Mucosa of descending colon (tissue), 3 donors: ENCODE measurements at regions not wholly inside any gene's neighbourhood (a gene's known extent, or its start where the extent isn't known, plus 50 kb on each side); places are given as distances from the start of the nearest gene placed in this dataset.
A peak's percentile ranks its signal among the peaks of the same experiment; 100 is the strongest.

Experiments used
- ATAC-seq: fragments of 200-7000 bp; cut with Tn5 transposase; one replicate; pipeline ENCODE4 v1.9.1; 2020; ENCODE audit warnings: mild to moderate bottlenecking, moderate library complexity
- DNase-seq, 3 donors: peaks; one replicate each; pipeline ENCODE4 v3.0.0-alpha.2; 2020
- H3K36me3 ChIP-seq: fragments of 200-600 bp; one replicate; pipeline ENCODE4 v1.8.0; 2021; ENCODE audit warnings: low read depth, mild to moderate bottlenecking
- H3K4me1 ChIP-seq: fragments of 200-600 bp; one replicate; pipeline ENCODE4 v1.8.0; 2021; ENCODE audit warnings: low read depth, mild to moderate bottlenecking
- H3K4me3 ChIP-seq: fragments of 200-600 bp; one replicate; pipeline ENCODE4 v1.8.0; 2021; ENCODE audit warnings: mild to moderate bottlenecking
- H3K9me3 ChIP-seq: fragments of 200-600 bp; one replicate; pipeline ENCODE4 v1.8.0; 2021; ENCODE audit warnings: mild to moderate bottlenecking
- intact Hi-C, 2 donors: fragments of 100-400 bp; cut with DNase I in 1 of 2; cut with micrococcal nuclease in 1 of 2; formaldehyde crosslinking; loops; one replicate each; pipeline versions ENCODE4 v1.11.0 to v1.11.1; 2022; cut with DNase I, micrococcal nuclease
- TF ChIP-seq, protein P1 (sequence below): fragments of 200-600 bp; IDR thresholded peaks from one replicate; pipeline ENCODE4 v1.8.0; 2022; ENCODE audit warnings: antibody characterized with exemption, mild to moderate bottlenecking
- donor health status: DM: no; HTN: no; CAD: no; lungs with moderate emphysema.
- donor health status: DM: no; HTN: no; CAD: no.
- donor health status: DM: no; HTN: yes; CAD: no.

DNA sequence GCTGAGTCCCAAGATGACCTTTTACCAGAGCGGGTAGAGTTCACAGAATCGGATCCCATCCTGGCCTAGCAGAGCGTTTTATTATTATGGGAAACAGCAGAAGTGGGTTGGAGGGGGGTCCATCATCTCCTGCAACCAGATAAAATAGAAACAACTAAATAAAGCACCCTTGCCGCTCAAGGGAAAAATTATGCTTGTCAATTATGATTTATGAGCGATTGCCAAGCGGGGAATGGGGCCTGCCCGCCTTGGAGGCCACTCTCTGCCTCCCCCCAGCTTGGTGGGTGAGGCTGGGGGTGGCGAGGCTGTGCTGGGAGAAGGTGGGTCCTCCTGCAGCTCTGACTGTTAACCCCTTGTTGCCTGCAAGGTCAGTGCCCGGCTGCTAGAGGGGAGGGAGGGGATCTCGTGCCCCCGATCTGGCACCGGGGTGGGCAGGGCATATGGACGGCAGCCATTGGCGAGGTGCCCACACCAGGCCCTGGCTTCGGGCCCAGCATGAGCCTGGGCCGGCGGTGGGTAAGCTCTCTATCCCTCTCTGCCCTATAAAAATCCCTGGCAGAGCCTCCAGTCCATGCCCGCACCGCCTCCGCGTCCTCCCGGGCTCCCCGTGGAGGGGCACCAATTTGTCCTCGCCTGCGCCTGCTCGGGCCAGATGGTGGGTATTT lies 129.1 kb downstream of the URI1 start:
- DNase-seq (peak in 1 of 3 donors; percentile 37), ATAC-seq (no peak)
- intact Hi-C loops, result no loop called here
- Histone ChIP-seq H3K4me1 (no peaks in the 10 kb centered on the region), H3K4me3 (no peak overlapping the region), H3K36me3 (no peaks in the 10 kb centered on the region), H3K9me3 (no peaks in the 10 kb centered on the region)
- TF ChIP-seq, protein P1, sequence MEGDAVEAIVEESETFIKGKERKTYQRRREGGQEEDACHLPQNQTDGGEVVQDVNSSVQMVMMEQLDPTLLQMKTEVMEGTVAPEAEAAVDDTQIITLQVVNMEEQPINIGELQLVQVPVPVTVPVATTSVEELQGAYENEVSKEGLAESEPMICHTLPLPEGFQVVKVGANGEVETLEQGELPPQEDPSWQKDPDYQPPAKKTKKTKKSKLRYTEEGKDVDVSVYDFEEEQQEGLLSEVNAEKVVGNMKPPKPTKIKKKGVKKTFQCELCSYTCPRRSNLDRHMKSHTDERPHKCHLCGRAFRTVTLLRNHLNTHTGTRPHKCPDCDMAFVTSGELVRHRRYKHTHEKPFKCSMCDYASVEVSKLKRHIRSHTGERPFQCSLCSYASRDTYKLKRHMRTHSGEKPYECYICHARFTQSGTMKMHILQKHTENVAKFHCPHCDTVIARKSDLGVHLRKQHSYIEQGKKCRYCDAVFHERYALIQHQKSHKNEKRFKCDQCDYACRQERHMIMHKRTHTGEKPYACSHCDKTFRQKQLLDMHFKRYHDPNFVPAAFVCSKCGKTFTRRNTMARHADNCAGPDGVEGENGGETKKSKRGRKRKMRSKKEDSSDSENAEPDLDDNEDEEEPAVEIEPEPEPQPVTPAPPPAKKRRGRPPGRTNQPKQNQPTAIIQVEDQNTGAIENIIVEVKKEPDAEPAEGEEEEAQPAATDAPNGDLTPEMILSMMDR, result no peak

- H3K4me1 ChIP-seq, result no peaks in the 10 kb centered on the region
- no peak overlapping the region for H3K4me3 ChIP-seq
- TF ChIP-seq, protein P1, result no peak
- ATAC-seq (no peak), DNase-seq (peak in 1 of 3 donors; percentile 24)
- H3K9me3 ChIP-seq, result no peaks in the 10 kb centered on the region
- intact Hi-C loops, result no loop called here
- no peaks in the 10 kb centered on the region for H3K36me3 ChIP-seq
These were observed 129.8 kb downstream of the URI1 start for GRCh38 chr19:30071871-30072270.

GRCh38 chr19:30073152-30074000 lies 131.3 kb downstream of the URI1 start:
- H3K4me1 ChIP-seq, result no peaks in the 10 kb centered on the region
- H3K36me3 ChIP-seq, result no peaks in the 10 kb centered on the region
- ATAC-seq, result no peak
- H3K4me3 ChIP-seq, result no peak overlapping the region
- no peaks in the 10 kb centered on the region for H3K9me3 ChIP-seq
- DNase-seq, result peak in 1 of 3 donors; percentile 14
- TF ChIP-seq, protein P1, result no peak
- intact Hi-C loops, result no loop called here

DNA sequence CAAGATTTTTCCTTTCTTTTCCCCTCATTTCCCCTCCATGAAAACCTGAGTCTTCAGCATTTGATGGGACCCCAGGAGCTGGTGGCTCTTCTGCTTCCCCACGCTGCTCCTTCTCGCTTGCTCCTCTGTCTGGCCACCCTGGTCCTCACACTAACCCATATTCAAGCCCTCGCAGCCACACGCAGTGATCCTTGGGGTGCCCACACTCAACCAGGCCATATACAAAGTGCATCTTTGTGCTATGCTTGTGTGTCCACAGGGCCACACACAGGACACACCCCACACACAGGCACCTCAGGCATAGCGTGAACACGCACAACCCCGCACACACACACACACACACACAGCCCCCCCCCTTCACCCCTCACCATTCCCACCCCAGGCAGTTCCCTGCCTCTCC lies 132.1 kb downstream of the URI1 start:
- TF ChIP-seq, protein P1, result no peak

DNA sequence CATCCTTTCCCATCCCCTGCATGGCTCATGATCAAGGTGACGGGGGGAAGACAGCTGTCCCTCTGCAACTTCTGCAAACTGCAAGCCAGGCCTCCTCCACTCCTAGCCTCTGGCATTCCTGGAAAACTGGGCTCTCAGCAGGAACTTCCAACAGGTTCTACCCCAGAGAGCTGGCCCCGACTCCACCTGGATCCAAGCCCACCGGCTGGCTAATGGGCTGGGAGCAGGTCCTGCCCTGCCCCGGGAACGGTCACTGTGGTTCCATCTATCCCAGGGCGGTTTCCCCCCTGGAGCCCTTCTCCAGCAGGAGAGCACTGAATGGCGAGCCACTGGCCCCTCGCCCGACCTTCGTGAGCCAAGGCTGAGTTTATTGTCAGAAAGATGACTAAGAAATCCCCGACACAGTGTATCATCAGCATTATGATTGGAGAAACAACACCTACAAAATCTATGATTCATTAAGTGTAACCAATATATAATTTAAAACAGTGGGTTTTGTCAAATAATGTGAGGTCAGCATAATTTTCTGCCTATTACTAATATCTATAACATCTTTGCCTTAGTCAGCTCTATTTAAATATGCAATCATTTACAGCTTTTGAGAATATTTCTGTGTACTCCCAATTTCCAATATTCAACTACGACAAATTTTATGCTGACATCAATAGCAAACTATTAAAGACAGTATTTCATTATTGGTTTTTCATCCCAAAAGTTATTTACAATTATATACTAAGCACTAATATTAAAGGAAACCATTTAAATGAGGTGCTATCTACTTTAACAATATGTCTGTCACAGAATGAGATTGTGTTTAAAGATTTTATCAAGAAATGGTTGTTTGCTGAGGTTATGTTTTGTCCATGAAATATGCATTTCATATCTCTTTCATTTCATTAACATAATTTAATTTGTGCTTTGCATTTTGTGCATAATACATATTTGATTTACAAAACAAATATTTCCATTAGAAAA lies 133.0 kb downstream of the URI1 start:
- Histone ChIP-seq H3K4me3 (no peak overlapping the region), H3K36me3 (no peaks in the 10 kb centered on the region), H3K4me1 (no peaks in the 10 kb centered on the region), H3K9me3 (no peaks in the 10 kb centered on the region)
- DNase-seq, result peak in 1 of 3 donors; percentile 24
- intact Hi-C loops, result no loop called here
- ATAC-seq, result no peak
- TF ChIP-seq, protein P1, result no peak

More for the DNA sequence above, 132.1 kb downstream of the URI1 start:
- H3K36me3 ChIP-seq, result no peaks in the 10 kb centered on the region
- DNase-seq (no peak), ATAC-seq (no peak)
- intact Hi-C loops, result no loop called here
- no peak overlapping the region for H3K4me3 ChIP-seq
- no peaks in the 10 kb centered on the region for H3K4me1 ChIP-seq
- H3K9me3 ChIP-seq, result no peaks in the 10 kb centered on the region
